GM19468 (cell line): ENCODE measurements at regions not wholly inside any gene's neighbourhood (a gene's known extent, or its start where the extent isn't known, plus 50 kb on each side); places are given as distances from the start of the nearest gene placed in this dataset.
"Not testable (repeated sequence)": the region's sequence is repeated elsewhere in the genome, so short reads cannot be mapped to it uniquely, and the experiment has no call there.

Experiments used
- ATAC-seq: cut with Tn5 transposase; IDR thresholded peaks from one replicate; pipeline ENCODE4 v1.9.1; 2021; ENCODE audit warnings: mild to moderate bottlenecking, moderate library complexity, moderate number of reproducible peaks; ENCODE audit not compliant: unreplicated experiment; ENCODE audit errors: extremely low read depth

GRCh38 chr3:178079966-178080365, 456.3 kb upstream of the KCNMB2 start:
- no peak for ATAC-seq

- no peak for ATAC-seq
Measured at GRCh38 chr3:178082326-178082906, 453.8 kb upstream of the KCNMB2 start.

- no peak for ATAC-seq
Measured at GRCh38 chr3:178083906-178084866, 452.1 kb upstream of the KCNMB2 start.

GRCh38 chr3:178084938-178085816, 451.1 kb upstream of the KCNMB2 start:
- no peak for ATAC-seq

GRCh38 chr3:178085817-178086123, 450.5 kb upstream of the KCNMB2 start:
- ATAC-seq = no peak

- ATAC-seq = no peak
Measured at GRCh38 chr3:178086144-178086825, 450.0 kb upstream of the KCNMB2 start.

- no peak for ATAC-seq
Measured at GRCh38 chr3:178087376-178087775, 448.9 kb upstream of the KCNMB2 start.

- no peak for ATAC-seq
Measured at GRCh38 chr3:178088963-178089362, 447.3 kb upstream of the KCNMB2 start.

GRCh38 chr3:178090899-178091298, 445.3 kb upstream of the KCNMB2 start:
- ATAC-seq = no peak

- ATAC-seq = no peak
Measured at GRCh38 chr3:178095522-178095921, 440.7 kb upstream of the KCNMB2 start.

- ATAC-seq = no peak
Measured at GRCh38 chr3:178096955-178097354, 439.3 kb upstream of the KCNMB2 start.

- ATAC-seq = no peak
Measured at GRCh38 chr3:178097576-178097975, 438.7 kb upstream of the KCNMB2 start.

GRCh38 chr3:178099274-178099673, 437.0 kb upstream of the KCNMB2 start:
- ATAC-seq = no peak

- no peak for ATAC-seq
Measured at GRCh38 chr3:178099862-178100261, 436.4 kb upstream of the KCNMB2 start.

- ATAC-seq = no peak
Measured at GRCh38 chr3:178100908-178101307, 435.3 kb upstream of the KCNMB2 start.

GRCh38 chr3:178103140-178103539, 433.1 kb upstream of the KCNMB2 start:
- ATAC-seq = no peak

GRCh38 chr3:178107804-178108203, 428.4 kb upstream of the KCNMB2 start:
- no peak for ATAC-seq

- no peak for ATAC-seq
Measured at GRCh38 chr3:178109691-178110090, 426.5 kb upstream of the KCNMB2 start.

GRCh38 chr3:178112134-178112533, 424.1 kb upstream of the KCNMB2 start:
- no peak for ATAC-seq

- not testable (repeated sequence) for ATAC-seq
Measured at GRCh38 chr3:178112552-178112951, 423.7 kb upstream of the KCNMB2 start.
